Activated CD4-positive, alpha-beta T cell treated with anti-CD3 and anti-CD28 coated beads for 48 hours (primary cell): ENCODE measurements at regions not wholly inside any gene's neighbourhood (a gene's known extent, or its start where the extent isn't known, plus 50 kb on each side); places are given as distances from the start of the nearest gene placed in this dataset.
"Not testable (repeated sequence)": the region's sequence is repeated elsewhere in the genome, so short reads cannot be mapped to it uniquely, and the experiment has no call there.

Experiments used
- DNase-seq: peaks from one replicate; pipeline ENCODE4 v3.0.0-alpha.2; 2020

DNA sequence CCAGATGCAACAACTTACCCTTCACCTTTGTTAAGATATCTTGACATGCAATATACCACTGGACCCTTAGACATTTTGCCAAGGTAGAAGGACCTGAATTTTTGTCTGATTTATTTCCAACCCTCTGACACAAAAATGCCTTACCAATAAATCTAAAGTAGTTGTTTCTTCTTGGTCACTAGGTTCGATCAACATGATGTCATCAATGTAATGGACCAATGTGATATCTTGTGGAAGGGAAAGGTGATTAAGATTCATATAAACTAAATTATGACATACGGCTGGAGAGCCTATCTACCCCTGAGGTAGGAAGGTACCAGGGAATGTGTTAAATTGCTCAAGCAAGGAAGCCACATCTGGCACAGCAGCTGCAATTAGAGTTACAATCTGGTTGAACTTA is 67.7 kb upstream of the SERPINE2 start:
- no peak for DNase-seq

DNA sequence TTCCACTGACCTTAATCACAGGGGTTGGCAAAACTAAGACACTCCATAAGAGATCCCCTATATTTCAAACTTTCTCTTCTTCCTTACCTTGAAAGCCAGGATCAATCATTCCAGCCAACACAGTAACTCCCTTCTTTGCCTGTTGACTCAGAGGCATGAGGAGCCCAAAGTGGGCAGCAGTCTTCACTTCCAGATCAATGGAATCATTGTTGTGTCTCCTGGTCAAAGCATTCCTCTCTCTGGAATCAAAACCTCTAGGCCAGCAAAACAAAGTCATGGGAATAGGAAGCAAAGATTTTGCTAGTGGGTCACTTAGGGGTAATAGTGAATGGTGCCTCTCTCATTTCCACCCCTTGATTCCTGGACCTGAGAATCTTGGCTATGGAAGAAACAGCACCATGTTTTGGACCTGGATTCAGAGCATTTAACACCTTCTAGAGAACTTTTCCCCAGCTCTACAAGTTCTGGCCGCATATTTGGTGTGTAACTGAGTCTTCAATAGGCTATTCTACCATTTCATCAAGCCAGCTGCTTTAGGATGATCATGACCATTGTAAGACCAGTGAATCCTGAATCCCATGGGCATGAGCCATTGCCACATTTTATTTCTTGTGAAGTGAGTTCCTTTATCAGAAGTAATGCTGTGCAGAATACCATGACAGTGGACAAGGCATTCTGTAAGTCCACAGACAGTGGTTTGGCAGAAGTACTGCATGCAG is 65.7 kb upstream of the SERPINE2 start:
- no peak for DNase-seq

DNA sequence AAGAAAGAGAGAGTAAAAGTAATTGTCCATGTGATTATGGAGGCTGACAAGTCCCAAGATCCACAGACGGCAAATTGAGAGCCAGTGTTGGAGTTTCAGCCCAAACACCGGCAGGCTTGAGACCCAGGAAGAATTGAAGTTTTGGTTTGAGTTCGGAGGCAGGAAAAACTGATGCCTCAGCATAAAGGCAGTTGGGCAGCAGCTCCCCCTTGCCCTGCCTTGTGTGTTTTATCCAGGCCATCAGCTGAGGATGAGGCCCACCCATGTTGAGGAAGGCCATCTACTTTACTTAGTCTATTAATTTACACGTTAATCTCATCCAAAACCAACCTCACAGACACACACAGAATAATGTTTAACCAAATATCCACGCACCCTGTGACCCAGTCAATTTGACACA is 64.6 kb upstream of the SERPINE2 start:
- DNase-seq: no peak

DNA sequence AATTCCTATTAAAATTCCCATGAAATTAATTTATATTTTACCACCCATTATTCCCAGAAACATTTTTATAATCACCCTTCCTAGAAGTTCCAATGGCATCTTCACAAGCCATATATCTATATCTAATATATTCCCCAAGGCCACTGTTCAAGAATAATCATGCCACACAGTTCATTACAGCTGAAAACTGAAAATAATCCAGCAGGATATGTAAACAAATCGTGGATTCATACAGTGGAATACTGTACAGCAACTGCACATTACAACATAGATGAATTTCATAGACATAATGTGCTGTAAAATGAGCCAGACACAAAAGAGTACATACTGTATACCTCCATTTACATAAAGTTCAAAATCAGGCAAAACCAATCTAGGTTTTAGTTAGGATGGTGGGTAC is 63.9 kb upstream of the SERPINE2 start:
- DNase-seq: no peak

DNA sequence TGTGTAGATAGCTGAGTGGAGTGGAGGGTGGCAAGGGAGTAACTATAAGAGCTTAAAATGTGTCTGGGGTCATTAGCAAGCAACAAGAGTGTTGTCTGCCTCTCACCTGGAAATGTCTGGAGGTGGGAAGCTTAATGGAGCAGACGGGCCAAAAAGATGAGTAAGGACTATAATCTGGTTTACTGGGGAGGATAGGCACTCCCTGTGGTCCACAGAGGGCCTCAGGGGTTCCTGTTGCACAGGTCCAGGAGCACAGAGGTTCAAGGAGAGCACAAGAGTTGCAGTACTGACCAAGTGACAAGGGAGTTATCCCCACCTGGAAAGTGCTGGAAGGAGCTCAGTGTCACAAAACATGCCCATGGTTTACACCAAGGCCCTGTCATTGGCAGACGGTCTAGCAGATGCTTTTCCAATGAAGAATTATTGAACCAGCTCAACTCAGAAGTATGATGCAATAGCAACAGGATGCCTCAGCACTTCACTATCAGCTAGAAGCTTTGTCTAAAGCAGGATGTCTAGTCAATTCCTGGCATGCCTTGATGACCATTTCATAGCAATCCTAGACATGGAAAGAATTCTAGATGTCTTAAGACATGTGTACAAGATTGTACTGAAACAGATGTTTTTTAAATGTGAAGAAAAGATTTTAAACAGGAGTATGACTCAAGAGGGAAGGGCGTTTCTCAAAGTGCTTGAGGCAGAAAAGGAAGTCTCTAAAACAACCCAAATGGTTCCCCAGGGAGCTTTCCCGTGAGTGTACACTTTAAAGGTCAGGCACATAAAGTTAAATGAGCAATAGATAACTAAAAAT is 62.9 kb upstream of the SERPINE2 start:
- DNase-seq: no peak

DNA sequence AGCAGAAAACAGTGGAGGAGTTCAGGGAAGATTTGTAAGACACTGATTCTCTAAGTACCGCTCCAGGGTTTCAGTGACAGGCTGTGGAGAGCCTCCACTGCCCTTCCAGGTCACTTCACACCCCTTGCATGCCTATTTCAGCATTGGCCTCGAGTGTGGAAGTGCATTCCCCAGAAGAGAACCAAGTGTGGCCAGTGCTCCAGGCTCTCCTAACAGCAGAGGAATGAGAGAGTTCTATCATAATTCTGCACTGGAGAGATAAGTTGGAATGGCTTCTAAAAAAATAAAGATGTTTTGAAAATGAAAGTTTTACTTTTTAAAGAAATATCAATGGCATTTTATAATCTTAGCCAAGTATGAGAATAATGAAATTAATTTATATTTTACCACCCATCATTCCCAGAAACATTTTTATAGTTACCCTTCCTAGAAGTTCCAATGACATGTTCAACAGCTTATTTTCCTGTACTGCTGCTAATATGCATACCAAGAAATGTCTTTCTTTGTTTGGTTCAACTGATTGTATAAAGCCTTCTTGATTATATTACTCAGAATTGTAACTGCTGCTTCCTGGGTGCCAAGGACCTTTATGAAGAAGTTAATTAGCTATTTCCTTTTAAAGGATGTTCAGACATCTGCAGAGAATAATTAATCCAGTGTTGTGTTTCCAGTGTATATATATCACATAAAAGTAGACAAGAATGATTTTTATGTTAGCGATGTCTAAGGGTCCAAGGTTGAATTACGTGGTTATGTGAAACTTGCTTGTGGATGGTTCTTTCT is 61.0 kb upstream of the SERPINE2 start:
- DNase-seq: no peak

DNA sequence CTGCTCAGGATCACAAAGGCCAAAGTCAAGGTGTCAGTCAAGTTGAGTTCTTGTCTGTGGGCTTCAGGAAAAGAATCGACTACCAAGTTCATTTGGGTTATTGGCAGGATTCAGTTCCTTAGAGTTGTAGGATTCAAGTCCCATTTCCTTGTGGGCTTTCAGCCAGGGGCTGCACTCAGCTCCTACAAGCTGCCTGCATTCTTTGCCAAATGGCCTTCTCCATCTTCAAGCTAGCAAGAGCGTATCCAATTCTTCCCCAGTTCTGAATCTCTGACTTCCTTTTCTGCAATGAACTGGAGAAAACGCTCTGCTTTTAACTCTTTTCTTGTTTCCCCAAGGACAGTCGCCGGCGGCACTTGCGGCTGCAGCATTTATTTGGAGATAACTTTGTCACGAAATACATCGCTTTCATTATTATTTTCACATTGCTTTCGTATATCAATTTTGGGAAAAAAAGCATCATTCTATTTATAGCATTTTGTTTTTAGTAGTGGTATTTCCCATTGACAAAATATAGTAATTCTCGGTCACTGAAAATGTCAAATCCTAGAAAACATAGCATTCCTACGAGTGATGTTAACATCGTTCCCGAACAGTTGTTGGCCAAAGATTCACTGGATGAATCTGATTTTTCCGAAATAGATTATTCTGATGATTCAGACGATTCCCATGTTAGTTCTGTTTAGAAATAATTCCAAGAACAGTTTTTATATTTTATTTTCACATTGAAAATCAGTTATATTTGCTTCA is 59.6 kb upstream of the SERPINE2 start:
- DNase-seq: no peak

DNA sequence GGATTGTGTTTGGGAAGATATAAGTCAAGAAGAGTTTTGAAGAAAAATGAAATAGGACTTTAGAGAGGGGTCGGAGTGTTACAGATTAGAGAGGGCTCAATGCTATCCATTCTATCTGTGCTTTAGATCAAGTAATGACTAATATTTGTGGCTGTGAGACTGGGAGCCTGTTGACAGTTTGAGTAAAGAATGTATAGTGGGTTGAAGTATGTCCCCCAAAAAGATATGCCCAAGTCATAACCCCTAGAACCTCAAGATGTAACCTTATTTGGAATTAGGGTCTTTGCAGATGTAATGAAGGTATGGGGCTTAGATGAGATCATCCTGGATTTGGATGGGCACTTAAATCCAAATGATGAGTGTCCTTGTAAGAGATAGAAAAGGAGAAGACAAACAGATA is 55.3 kb upstream of the SERPINE2 start:
- DNase-seq: no peak

DNA sequence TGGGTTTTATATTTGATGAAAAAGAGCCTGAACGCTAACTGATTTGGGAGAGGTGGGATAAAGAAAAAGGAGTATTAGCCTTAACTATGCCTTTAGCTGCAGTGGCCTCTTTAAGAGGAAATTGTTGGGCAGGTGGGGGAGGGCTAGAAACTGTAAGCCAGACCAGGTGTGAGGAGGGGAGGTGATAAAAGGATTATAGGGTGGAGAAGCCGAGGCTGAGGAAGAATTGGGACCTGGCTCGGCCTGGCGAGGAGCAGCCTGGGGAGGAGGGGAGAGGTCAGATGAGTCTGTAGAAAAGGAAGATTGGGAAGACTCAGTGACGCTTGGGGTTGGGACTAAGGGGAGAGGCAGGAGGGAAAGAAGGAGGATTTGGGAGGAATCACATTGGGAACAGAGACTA is 52.6 kb upstream of the SERPINE2 start:
- not testable (repeated sequence) for DNase-seq

DNA sequence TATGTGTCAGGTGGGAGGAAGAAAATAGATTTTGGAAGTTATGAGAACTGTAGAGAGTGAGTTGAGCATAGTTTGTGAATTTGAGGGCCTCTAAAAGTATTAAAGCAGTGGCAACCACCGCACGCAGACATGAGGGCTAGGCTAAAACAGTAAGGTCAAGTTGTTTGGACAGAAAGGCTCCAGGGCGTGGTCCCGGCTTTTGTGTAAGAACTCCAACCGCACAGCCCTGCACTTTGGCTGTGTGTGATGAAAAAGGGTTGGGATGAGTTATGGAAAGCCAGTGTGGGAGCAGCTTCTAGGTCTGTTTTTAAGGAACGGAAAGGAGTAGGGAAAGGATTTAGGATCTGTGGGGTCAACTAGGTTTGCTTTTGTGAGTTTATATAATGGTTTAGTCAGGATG is 50.5 kb upstream of the SERPINE2 start:
- not testable (repeated sequence) for DNase-seq
